GM21381 (cell line): ENCODE measurements at regions not wholly inside any gene's neighbourhood (a gene's known extent, or its start where the extent isn't known, plus 50 kb on each side); places are given as distances from the start of the nearest gene placed in this dataset.
"Not testable (repeated sequence)": the region's sequence is repeated elsewhere in the genome, so short reads cannot be mapped to it uniquely, and the experiment has no call there.

Source experiments
- ATAC-seq: cut with Tn5 transposase; IDR thresholded peaks from one replicate; pipeline ENCODE4 v1.9.1; 2021; ENCODE audit warnings: mild to moderate bottlenecking, moderate library complexity; ENCODE audit not compliant: unreplicated experiment

GRCh38 chr9:38259056-38259455 is 133.4 kb upstream of the ALDH1B1 start:
- ATAC-seq = no peak

- ATAC-seq = no peak
Measured at GRCh38 chr9:38257626-38258215, 134.8 kb upstream of the ALDH1B1 start.

DNA sequence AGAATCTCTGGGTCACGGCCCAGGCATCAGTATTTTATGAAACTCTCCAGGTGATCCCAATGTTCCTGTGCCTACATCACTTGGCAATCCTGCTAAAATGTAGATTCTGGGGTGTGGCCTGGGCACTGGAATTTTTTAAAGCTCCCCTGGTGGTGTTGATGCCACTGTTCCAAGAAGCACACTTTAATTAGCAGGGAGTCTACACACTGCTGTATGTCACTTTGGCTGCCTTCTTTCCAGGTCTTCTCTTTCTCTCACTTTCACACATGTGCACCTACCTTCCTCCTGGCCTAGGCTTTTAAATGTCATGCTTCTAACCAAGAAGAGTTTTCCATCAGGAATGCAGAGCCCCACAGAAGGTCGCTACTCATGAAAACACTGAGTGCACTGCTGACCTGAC is 136.0 kb upstream of the ALDH1B1 start:
- ATAC-seq = no peak

GRCh38 chr9:38255599-38255998 is 136.9 kb upstream of the ALDH1B1 start:
- no peak for ATAC-seq

- no peak for ATAC-seq
Measured at GRCh38 chr9:38254756-38255155, 137.7 kb upstream of the ALDH1B1 start.

DNA sequence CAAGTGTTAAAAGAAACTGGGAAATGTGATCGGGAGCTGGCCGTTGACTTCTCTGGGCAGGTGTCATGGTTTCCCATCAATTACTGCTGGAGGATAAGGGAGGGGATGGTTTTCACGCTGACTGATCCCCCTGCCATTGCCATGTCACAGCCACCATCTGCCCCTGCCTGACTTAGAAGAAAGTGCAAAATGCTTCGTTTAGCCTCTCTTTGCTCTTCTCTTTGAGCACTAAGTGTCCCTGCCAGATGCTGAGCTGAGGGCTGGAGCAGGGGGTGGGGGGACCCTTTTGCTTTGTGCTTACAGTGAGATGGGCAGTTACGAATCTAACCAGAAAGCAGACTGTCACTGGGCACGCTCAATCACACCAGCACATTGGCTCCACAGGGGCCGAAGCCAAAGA is 138.4 kb upstream of the ALDH1B1 start:
- no peak for ATAC-seq

GRCh38 chr9:38253200-38253599 is 139.3 kb upstream of the ALDH1B1 start:
- ATAC-seq = no peak

DNA sequence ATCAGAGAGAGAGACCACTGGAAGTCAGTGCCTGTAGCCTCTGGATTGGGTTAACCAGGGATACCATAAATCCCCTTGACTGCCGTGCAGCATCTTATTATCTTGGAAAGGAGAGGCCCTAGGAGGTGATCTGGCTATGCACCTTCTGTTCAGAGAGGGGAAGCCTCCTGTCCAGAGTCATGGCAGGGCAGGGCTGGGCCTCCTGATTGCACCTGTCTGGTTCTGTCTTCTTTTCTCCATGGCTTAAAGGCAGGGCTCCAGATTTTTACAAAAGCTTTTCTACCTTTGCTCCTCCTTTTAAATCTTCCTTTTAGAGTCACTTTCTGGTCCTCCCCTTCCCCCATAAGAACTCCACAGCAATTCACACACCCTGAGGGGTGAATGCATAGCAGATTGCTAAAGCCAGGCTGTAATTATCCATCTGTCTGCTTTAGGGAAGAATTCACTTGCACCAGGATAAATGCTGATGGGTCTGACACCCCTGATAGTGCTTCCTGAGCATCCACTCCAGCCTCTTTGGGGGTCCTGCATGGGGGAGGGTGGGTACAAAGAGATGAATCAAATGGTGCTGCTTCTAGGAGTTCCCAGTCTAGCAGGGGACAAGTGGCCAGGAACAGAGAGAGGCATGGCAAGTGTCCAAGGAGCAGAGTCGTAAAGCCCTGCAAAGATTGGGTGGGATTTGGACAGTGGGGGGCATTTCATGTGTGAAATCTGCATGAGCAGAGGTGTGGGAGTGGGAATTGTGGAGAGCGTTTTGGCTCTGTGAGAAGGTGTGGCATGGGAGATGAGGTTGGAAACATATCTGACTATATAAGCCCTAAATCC is 141.3 kb upstream of the ALDH1B1 start:
- ATAC-seq = no peak

GRCh38 chr9:38250279-38251035 is 142.0 kb upstream of the ALDH1B1 start:
- ATAC-seq = no peak

GRCh38 chr9:38249587-38250210 is 142.8 kb upstream of the ALDH1B1 start:
- ATAC-seq = no peak

DNA sequence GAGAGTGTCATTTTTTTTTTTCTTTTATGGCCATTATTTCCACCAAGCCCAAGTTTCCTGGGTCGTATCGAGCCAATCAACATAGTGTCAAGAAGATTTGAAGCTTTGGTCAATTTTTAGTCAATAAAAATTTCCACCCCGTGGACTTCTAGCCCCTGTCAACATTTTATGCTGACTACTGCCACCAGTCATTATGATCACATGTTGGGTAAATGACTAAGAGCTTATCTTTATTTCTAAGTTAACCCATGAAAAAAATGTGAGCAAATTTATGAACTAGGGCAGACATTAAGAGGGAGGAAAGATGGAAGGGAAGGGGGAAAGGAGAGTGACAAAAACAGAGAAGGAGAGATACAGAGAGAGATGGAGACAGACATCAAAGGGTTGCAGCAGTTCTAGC is 143.5 kb upstream of the ALDH1B1 start:
- no peak for ATAC-seq

- no peak for ATAC-seq
Measured at GRCh38 chr9:38246833-38247232, 145.7 kb upstream of the ALDH1B1 start.

DNA sequence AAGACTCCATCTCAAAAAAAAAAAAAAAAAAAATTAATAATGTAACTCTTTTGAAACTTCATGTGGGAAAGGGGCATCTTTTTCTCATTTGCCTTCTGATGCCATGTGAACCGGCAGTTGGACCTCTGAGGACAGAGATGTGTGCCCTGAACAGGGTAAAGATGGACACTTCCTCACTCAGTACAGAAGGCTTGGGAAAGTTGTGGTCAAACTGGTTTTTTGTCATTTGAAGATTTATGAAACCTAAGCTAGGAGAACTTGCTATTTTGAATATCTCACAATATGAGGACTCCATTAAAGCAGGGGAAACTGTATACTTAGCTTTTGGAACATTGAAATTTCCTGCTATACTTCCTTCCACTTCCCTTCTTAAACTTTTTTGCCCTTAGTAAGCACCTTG is 147.5 kb upstream of the ALDH1B1 start:
- ATAC-seq = no peak

- no peak for ATAC-seq
Measured at GRCh38 chr9:38243993-38244392, 148.5 kb upstream of the ALDH1B1 start.

- ATAC-seq = not testable (repeated sequence)
Measured at GRCh38 chr9:38242151-38242550, 150.4 kb upstream of the ALDH1B1 start.

GRCh38 chr9:38240051-38240450 is 152.5 kb upstream of the ALDH1B1 start:
- ATAC-seq = no peak

DNA sequence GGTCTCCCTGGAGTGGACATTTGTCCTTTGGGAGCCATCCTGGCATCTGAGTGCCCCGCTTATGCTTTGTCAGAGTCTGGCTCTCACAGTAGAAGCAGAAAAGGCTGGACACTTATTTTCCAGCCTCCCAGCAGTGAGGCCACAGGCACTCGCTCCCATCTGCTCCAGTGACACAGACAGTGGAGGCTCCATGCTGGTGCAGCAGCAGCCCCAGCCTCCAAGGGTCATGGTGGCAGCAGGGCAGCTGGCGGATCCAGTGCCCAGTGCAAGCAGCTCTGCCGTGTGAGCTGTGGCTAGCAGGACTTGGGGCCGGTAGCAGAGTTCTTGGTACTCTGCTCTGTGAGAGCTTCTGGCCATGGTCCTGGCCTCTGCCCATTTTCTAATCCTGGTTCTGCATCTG is 157.3 kb upstream of the ALDH1B1 start:
- ATAC-seq = no peak

- no peak for ATAC-seq
Measured at GRCh38 chr9:38234479-38235170, 157.9 kb upstream of the ALDH1B1 start.

GRCh38 chr9:38233796-38234355 is 158.6 kb upstream of the ALDH1B1 start:
- ATAC-seq = no peak

- ATAC-seq = no peak
Measured at GRCh38 chr9:38233343-38233742, 159.2 kb upstream of the ALDH1B1 start.

- ATAC-seq = no peak
Measured at GRCh38 chr9:38232895-38233294, 159.6 kb upstream of the ALDH1B1 start.
